ENCODE measurements at regions not wholly inside any gene's neighbourhood (a gene's known extent, or its start where the extent isn't known, plus 50 kb on each side); places are given as distances from the start of the nearest gene placed in this dataset.

DNA sequence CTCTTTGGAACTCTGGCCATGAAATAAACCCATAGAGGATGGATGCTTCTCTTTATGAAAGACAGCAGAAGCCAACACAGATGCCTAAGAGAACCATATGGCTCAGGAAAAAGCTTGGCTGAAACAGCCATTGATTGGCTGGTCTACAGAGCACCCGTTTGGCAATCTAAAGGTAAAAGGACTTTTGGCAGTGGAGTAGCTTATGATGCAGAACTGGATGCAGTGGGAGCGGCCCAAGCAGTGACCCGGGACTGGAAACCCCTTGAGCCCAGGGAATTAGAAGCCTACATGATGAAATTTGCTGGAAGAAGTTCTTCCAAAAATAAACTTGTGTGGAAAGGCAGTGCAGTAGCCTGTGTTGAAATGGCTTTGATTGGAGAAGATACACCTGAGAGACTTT is 360.2 kb downstream of the NR2F2 start:
- TF ChIP-seq NFATC4 (CRISPR knock-in tag; IDR thresholded peaks at IDR 0.05) (no peak), ETV6 (CRISPR knock-in tag; IDR thresholded peaks at IDR 0.05) (no peak), TCF7 (CRISPR knock-in tag; IDR thresholded peaks at IDR 0.05; ENCODE audit: low read depth) (no peak), IRF2 (CRISPR knock-in tag; IDR thresholded peaks at IDR 0.05; ENCODE audit: borderline replicate concordance, low read depth) (no peak), SOX15 (CRISPR knock-in tag; IDR thresholded peaks at IDR 0.05) (no peak), NR1H2 (CRISPR knock-in tag; IDR thresholded peaks at IDR 0.05) (no peak), FOXP1 (CRISPR knock-in tag; IDR thresholded peaks at IDR 0.05; ENCODE audit: borderline replicate concordance) (no peak), ZNF121 (CRISPR knock-in tag; IDR thresholded peaks at IDR 0.05) (no peak), TEAD1 (CRISPR knock-in tag; IDR thresholded peaks at IDR 0.05) (no peak), ZNF219 (CRISPR knock-in tag; IDR thresholded peaks at IDR 0.05; ENCODE audit: borderline replicate concordance) (no peak)
- TF ChIP-seq, protein P1, sequence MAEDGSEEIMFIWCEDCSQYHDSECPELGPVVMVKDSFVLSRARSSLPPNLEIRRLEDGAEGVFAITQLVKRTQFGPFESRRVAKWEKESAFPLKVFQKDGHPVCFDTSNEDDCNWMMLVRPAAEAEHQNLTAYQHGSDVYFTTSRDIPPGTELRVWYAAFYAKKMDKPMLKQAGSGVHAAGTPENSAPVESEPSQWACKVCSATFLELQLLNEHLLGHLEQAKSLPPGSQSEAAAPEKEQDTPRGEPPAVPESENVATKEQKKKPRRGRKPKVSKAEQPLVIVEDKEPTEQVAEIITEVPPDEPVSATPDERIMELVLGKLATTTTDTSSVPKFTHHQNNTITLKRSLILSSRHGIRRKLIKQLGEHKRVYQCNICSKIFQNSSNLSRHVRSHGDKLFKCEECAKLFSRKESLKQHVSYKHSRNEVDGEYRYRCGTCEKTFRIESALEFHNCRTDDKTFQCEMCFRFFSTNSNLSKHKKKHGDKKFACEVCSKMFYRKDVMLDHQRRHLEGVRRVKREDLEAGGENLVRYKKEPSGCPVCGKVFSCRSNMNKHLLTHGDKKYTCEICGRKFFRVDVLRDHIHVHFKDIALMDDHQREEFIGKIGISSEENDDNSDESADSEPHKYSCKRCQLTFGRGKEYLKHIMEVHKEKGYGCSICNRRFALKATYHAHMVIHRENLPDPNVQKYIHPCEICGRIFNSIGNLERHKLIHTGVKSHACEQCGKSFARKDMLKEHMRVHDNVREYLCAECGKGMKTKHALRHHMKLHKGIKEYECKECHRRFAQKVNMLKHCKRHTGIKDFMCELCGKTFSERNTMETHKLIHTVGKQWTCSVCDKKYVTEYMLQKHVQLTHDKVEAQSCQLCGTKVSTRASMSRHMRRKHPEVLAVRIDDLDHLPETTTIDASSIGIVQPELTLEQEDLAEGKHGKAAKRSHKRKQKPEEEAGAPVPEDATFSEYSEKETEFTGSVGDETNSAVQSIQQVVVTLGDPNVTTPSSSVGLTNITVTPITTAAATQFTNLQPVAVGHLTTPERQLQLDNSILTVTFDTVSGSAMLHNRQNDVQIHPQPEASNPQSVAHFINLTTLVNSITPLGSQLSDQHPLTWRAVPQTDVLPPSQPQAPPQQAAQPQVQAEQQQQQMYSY (CRISPR knock-in tag; IDR thresholded peaks at IDR 0.05): no peak
- TF ChIP-seq, protein P2, sequence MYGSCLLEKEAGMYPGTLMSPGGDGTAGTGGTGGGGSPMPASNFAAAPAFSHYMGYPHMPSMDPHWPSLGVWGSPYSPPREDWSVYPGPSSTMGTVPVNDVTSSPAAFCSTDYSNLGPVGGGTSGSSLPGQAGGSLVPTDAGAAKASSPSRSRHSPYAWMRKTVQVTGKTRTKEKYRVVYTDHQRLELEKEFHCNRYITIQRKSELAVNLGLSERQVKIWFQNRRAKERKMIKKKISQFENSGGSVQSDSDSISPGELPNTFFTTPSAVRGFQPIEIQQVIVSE (CRISPR knock-in tag; IDR thresholded peaks at IDR 0.05; ENCODE audit: borderline replicate concordance): no peak
- CTCF ChIA-PET: no interaction called here
- POLR2A ChIA-PET: no interaction called here
- Mint-ChIP-seq H3K36me3 (peaks cover 4% of the 10 kb centered on the region), H3K4me1 (peaks cover 11% of the 10 kb centered on the region), H3K27me3 (ENCODE audit: low read depth) (no peaks in the 10 kb centered on the region), H3K9me3 (peaks cover 8% of the 10 kb centered on the region), H3K27ac (no peak overlapping the region), H3K4me3 (no peak overlapping the region)
- DNase-seq (ENCODE audit: low spot score) (no peak), ATAC-seq (no peak)

DNA sequence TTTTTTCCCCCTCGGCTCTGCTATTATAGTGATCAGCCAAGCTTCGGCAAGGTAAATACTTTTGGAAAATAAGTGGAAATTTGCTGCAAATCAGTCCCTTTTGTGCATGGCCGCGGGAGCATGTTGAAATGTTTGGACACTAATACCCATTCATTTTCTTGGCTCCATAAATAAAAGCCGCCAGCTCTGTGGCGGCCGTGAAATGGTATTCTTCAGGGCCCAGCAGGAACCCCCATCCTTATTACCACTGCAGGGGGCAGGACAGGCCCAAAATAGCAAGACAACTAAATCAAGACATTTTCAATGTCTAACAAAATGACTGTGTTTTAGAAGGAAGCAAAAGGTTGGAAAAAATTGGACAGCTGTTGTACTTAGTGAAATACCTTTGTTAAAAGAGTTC is 362.3 kb downstream of the NR2F2 start:
- peaks cover 4% of the 10 kb centered on the region for H3K36me3 Mint-ChIP-seq
- H3K4me3 Mint-ChIP-seq: no peak overlapping the region
- no peak for DNase-seq (ENCODE audit: low spot score)
- H3K27me3 Mint-ChIP-seq (ENCODE audit: low read depth): no peaks in the 10 kb centered on the region
- no peak for ATAC-seq
- TF ChIP-seq ZNF396 (CRISPR knock-in tag; IDR thresholded peaks at IDR 0.05; ENCODE audit: borderline replicate concordance) (no peak), ATF1 (CRISPR knock-in tag; IDR thresholded peaks at IDR 0.05) (no peak), RORB (CRISPR knock-in tag; IDR thresholded peaks at IDR 0.05) (no peak), TP53 (CRISPR knock-in tag; IDR thresholded peaks at IDR 0.05) (no peak)
- TF ChIP-seq, protein P3, sequence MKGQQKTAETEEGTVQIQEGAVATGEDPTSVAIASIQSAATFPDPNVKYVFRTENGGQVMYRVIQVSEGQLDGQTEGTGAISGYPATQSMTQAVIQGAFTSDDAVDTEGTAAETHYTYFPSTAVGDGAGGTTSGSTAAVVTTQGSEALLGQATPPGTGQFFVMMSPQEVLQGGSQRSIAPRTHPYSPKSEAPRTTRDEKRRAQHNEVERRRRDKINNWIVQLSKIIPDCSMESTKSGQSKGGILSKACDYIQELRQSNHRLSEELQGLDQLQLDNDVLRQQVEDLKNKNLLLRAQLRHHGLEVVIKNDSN (CRISPR knock-in tag; IDR thresholded peaks at IDR 0.05): no peak
- TF ChIP-seq, protein P4, sequence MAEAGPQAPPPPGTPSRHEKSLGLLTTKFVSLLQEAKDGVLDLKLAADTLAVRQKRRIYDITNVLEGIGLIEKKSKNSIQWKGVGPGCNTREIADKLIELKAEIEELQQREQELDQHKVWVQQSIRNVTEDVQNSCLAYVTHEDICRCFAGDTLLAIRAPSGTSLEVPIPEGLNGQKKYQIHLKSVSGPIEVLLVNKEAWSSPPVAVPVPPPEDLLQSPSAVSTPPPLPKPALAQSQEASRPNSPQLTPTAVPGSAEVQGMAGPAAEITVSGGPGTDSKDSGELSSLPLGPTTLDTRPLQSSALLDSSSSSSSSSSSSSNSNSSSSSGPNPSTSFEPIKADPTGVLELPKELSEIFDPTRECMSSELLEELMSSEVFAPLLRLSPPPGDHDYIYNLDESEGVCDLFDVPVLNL (CRISPR knock-in tag; IDR thresholded peaks at IDR 0.05; ENCODE audit: borderline replicate concordance, low read depth): no peak
- TF ChIP-seq, protein P2 (CRISPR knock-in tag; IDR thresholded peaks at IDR 0.05; ENCODE audit: borderline replicate concordance): no peak
- TF ChIP-seq, protein P5, sequence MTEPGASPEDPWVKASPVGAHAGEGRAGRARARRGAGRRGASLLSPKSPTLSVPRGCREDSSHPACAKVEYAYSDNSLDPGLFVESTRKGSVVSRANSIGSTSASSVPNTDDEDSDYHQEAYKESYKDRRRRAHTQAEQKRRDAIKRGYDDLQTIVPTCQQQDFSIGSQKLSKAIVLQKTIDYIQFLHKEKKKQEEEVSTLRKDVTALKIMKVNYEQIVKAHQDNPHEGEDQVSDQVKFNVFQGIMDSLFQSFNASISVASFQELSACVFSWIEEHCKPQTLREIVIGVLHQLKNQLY (CRISPR knock-in tag; IDR thresholded peaks at IDR 0.05): no peak
- TF ChIP-seq, protein P6, sequence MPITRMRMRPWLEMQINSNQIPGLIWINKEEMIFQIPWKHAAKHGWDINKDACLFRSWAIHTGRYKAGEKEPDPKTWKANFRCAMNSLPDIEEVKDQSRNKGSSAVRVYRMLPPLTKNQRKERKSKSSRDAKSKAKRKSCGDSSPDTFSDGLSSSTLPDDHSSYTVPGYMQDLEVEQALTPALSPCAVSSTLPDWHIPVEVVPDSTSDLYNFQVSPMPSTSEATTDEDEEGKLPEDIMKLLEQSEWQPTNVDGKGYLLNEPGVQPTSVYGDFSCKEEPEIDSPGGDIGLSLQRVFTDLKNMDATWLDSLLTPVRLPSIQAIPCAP (CRISPR knock-in tag; IDR thresholded peaks at IDR 0.05): no peak
- peaks cover 17% of the 10 kb centered on the region for H3K4me1 Mint-ChIP-seq
- H3K9me3 Mint-ChIP-seq: peaks cover 8% of the 10 kb centered on the region
- POLR2A ChIA-PET: no interaction called here
- no peak overlapping the region for H3K27ac Mint-ChIP-seq
- CTCF ChIA-PET: interaction anchor here (0.8 kb wide), 1 partner anchor 11 kb away, joined by 3 read pairs; no protein-coding TSS in a partner anchor

Measured in WTC11 (cell line).